HG03025 (cell line): ENCODE measurements at regions not wholly inside any gene's neighbourhood (a gene's known extent, or its start where the extent isn't known, plus 50 kb on each side); places are given as distances from the start of the nearest gene placed in this dataset.

Experiments
- ATAC-seq: cut with Tn5 transposase; IDR thresholded peaks from one replicate; pipeline ENCODE4 v1.9.1; 2021; ENCODE audit warnings: mild to moderate bottlenecking, moderate library complexity; ENCODE audit not compliant: unreplicated experiment, low FRiP score

DNA sequence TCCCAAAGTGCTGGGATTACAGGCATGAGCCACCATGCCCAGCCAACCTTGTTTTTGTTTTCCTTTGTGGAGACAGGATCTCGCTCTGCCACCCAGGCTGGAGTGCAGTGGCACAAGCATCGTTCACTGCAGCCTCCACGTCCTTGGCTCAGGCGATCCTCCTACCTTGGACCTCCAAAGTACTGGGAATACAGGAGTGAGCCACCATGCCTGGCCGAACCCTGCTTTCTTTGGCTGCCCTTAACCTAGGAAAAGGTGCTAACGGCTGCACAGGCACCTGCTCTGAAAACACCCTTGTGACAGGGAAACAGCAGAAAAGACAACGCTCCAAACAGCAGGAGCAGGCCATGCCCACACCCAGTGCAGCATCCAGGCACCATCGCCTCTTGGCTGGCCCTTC, 71.9 kb downstream of the OAT start:
- no peak for ATAC-seq

DNA sequence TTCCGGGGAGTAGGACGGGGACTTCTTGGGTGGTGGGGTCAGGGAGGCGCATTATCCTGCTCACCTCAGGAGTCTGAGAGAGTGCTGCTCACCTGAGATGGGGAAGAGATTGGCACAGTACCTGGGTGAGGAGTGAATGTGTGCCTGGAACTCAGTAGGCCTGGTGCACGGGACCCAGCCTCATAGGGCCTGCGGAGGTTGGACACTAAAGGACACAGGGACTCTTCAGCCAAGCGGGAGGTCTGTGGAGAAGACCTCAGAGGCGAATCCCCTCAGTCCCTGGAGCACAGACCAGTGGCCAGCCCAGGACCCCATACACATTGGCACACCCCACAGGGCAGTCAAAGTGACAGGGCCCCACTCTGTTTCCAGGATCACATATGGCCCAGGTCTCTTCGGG, 73.2 kb downstream of the OAT start:
- ATAC-seq: no peak

DNA sequence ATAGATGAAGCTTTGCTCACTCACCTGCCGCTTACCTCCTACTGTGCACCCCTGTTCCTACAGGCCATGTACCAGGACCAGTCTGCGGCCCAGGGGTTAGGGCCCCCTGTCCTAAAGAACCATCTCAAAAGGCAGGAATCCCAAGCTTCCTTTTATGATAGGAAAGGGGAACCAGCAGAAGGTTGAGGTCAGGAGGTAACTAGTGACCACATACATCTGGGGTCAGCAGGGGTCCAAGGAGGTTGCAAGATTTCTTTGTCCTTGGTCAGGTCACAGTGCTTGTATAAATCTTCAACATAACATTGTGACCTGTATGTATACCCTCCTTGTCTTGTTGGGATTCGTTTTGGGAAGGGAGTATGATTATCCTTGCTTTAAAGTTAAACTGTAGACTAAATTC, 73.8 kb downstream of the OAT start:
- no peak for ATAC-seq

DNA sequence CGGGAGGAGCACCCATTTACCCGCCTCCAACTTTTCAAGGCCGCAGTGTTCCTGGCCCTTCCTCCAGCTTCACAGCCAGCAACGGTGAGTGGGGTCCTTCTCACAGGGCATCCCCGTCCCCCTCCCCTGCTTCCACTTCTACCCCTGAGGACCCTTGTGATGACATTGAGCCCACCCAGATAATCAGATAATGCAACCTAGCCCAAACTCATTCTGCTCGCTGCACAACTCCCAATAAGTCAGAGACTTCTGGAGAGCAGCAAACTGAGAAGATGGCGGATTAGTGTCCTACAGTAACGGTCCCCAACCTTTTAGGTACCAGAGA, 74.5 kb downstream of the OAT start:
- ATAC-seq: no peak

DNA sequence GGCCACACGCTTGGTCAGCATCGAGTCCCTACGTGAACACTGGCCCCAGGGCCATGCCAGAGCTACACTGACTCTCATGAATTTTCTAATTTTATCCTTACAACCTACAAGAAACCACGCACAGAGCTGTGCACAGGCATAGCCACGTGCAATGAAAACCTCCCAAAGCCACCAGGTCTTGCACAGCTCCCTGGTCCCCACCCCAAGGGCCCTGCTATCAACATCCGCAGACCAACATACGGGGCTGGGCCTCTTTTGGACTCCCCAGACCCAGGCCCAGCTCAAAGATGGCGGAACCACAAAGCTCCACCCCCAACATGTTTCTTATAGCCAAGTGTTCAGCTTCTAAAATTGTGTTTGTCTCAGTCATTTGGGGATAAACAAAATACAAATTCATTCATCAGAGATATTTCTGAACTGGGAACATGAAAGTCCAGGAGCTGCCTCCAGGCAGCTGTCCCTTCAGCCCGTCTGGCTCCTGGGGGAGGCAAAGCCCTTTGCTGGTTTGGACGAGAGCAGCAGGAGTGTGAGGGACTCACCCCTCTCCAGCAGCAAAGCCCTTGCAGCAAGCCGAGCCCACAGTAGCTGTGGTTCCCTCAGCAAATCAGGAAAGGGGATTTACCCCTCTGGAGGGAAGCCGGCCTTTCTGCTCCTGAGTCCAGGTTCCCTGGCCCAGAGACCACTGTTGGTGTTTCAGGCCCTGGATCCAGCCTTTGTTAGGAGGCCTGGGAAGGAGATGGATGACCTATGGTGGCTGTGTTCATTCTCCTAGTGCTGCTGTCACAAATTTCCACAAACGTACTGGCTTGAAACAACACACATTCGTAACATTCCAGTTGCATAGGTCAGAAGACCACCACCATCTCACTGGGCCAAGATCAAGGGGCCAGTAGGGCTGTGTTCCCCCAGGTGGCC, 75.1 kb downstream of the OAT start:
- ATAC-seq: no peak

DNA sequence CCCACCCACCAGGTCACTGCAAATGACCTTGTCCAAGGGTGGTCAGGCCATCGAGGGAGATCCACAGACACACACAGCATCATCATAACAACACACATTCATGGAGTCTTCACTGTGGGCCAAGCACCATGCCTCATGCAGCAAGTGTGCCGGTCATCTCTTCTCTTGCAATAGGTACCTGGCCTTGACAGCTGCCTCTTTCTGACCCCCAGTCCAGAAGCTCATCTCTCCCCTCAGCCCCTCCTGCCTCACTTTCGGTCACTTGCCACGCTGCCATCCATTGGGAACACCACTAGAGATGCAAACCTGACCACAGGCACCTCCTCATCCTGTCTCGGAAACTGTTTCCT, 75.9 kb downstream of the OAT start:
- no peak for ATAC-seq

DNA sequence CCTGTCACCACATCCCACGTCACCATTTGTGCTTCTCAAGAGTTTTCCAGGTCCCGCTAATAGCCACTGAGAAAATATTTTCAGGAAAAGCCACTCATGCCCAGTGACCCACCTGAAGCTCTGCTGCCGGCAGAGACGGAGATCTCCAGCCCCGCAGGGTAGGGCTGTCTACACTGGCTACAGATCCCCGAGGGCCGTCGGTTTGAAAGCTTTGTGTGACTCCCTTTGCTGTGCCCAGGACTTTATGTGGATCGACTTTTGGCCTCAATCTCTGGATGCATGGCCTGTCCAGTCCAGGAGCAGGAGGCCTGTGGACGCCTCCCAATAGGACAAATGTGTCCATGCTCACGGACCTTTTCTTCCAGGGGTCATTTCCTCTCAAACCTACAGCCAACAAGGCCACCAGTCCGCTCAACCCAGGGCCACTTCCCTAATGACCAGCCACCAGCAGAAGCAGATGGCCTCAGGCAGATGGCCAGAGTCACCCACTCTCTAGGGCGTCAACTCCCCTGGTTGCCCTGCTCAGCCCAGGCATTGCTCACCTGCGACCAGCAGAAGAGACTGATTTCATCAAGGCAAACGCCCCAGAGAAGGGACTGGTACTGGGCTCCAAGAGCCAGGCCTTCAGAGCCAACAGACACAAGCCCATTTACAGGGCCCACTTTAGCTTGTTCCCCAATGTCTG, 76.4 kb downstream of the OAT start:
- ATAC-seq: no peak

DNA sequence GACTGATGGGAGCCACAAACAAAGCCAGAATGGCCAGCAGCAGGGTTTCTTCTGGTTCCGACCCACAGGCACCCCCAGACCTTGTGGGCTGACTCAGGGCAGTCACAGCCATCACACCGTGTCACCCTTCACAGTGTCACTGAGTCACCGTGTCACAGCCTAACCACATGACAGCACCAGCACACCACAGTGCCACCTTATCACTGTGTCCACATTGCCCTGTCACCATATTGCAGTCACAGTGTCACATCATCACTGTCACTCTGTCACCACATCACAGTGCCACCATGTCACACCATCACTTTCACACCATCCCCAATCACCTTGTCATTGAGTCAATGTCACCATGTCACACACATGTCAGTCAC, 77.0 kb downstream of the OAT start:
- ATAC-seq: no peak

DNA sequence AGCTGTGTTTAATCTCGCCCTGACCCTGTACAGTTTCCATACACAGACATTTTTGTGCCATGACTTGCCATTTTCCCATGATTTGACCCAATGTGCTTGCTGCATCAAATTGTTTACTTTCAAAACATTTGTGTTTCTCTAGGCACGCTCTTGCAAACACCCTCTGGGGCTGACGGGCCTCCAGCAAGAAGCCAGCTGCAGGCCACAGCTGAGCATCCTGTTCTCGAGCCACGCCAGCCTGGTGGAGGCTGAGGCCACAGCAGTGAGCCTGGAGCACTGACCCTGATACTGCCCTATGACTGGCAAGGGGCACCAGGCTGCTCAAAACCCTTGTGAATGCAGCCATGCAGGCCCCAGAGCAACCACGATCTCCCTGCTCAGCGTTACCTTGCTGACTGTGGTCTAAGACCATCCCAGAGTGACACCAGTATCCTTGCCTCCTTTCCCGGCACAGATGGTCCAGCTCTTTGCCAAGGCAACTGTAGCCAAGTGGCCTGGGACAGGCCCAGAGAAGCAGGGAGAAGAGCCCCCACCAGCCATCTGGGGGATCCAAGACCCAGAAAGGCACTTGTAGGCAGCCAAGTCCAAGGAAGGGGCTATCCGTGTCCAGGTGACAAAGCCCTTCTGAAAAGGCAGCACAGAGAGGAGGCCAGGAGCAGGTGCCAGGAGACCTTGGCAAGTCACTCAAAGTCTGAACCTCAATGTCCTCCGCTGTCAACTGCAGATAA, 78.5 kb downstream of the OAT start:
- ATAC-seq: no peak

DNA sequence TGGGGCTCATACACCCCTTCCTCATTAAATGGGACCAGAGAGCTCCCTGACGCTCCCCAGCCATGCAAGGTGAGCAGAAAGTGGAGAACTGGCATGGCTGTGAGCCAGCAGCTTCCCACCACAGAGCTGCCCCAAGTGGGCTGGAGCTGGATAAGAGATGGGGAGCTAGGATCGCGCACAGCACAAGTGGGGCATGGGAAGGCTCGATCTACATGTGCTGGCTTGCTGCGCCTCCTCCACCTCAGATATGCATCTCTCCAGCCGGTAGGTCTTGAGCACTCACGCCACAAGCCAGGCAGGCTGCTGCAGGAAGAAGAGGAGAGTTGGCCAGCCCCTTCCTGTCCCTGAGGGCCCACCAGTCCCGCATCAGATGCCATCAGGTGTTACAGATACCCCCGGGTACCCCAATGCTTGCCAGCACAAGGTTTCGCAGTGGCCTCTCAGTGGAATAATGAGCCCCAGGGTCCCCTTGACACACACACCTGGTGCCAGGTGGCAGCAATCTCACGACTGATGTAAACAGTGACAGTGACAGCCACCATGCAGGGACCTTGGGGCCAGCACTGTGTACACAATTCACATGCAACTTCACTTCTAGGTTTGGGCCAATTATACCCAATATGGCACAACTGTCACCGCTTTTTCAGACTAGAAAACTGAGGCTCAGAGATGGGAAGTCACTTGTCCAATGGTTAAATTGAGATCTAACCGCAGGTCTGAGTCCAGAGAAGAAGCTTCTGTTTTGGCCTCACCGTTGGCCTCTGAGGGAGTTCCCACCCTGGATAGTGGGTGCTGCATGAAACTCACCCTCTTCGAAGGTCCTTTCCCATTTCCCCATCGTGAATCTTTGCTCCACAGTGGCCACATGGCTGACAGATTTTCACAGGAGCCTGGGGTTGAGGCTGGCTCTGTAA, 79.3 kb downstream of the OAT start:
- ATAC-seq: no peak

DNA sequence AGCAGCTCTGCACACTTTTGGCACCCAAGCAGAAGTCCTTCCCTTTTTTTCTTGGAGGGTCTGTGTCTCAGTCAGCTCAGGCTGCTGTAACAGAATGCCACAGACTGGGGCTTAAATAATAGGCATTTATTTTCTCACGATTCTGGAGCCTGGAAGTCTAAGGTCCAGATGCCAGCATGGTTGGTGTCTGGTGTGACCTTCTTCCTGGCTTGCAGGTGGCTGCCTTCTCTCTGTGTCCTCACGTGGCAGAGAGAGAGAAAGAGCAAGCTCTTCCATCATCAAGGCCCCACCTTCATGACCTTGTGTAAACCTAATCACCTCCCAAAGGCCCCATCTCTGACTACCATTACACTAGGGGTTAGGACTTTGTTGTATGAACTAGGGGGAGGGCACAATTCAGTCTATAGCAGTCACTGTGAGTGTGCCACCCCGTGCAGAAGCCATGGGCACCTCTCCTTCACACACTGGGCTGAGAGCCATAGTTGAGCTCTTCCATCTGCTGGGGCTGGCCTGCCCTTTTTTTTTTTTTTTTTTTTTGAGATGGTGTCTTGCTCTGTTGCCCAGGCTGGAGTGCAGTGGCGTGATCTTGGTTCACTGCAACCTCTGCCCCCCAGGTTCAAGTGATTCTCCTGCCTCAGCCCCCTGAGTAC, 80.3 kb downstream of the OAT start:
- ATAC-seq: no peak

DNA sequence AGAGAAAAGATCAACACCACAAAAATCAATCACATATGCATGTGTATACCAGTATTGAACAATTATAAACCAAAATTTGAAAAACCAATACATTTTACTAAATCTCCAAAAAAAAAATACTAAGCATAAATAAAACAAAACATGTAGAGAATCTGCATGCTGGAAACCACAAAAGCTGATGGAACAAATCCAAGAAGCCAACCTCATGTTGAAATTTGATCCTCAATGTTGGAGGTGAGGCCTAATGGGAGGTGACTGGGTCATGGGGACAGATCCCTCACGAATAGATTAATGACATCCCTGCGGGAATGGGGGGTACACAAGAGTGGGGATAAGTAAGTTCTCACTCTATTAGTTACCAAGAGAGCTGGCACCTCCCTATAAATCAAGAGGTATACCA, 82.5 kb downstream of the OAT start:
- no peak for ATAC-seq

DNA sequence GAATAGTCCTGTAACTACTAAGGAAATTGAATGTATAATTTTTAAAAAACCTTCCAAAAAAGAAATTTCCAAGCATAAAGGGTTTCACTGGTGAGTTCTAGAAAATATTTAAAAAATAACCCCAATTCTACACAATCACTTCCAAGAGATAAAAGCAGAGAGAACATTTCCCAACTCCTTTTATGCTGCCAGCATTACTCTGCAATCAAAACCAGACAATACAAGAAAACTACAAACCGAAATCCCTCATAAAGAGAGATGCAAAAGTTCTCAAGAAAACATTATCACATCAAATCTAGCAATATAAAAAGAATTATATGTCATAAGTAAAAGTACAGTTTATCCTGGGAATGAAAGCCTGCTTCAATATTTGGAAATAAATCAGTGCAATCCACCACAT, 84.8 kb downstream of the OAT start:
- no peak for ATAC-seq

DNA sequence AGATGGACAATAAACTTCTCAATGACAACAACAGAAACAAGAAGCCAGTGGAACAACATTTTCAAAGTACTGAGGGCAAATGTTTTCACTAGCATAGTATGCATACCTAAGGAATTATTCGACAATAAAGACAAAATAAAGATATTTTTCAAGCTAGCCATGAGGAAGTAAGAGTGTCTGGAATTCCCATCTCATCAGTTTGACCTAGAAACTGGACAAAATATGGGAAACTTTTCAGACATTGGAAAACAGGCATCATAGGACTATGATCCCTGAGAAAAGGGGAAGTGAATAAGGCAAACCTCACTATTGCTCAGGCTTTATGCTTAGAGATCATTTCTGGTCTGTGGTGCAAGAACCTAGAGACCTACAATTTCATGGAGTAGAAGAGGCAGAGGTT, 86.3 kb downstream of the OAT start:
- ATAC-seq: no peak

DNA sequence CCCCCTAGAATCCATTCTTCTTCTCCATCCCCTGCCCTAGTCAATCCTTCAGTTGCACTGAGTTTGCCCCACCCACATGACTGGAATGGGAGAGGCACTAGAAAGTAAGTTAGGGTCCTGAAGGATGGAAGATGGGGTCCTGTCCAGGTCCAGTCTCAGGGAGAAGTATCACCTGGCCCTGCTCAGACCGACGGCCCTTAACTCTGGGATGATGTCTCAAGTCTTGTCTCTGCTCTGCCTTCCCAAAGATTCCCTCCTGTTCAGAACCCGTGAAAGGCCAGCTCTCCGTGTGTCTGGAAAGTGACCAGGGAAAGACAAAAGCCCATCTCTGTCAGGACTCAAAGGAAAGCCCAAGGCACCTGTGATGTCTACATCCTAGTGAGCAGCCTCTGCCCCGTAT, 88.8 kb downstream of the OAT start:
- ATAC-seq: no peak

DNA sequence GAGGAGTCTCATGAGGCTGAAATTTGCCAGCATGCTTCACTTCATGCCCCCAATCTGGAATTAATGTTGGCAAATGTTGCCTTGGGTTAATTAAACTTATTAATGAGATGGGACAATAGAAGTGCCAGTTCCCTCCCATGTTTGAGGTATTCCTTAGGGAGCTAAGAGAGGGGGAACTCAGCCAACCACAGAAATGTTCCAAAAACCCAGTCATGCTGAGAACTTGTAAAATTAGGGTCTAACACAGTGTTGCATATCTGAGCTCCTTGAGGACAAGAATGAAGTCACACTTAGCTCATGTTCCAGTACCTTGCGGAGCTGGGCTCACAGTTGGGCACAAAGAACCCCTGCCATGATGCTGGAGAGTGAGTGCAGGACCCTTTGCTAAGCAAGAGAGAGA, 89.4 kb downstream of the OAT start:
- no peak for ATAC-seq

DNA sequence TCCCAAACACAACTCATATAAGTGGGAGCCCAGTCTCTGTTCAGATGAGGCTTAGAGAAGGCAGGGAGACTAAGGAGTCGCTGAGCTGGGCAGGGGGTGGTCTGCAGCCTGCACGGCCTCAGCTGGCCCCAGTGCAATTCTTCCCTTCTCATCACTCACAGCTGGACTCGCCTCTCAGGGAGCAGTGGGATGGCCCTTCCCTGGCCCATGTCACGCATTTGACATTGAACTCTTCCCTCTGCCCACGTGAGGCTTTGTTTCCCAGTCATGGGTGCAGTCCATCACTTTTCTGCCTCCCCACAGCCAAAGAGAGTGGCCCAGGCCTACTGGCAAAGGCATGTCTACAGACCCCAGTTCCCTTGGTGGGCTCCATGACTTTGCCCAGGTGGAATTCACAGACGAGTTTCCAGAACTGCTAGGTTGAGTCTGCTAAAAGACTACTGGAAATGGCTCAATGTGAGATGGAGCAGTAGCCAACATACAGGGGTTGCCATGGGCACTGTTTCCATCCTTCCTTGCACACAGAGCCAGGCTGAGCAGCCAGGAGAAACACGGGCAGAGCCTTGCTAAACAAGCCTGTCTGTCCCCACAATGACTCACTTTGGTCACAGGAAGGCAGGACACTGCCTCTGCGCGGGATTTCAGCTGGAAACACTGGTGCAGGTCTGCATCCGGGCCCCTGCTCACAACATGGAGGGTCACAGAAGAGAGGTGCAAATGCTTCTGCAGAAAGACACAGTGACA, 90.1 kb downstream of the OAT start:
- no peak for ATAC-seq

DNA sequence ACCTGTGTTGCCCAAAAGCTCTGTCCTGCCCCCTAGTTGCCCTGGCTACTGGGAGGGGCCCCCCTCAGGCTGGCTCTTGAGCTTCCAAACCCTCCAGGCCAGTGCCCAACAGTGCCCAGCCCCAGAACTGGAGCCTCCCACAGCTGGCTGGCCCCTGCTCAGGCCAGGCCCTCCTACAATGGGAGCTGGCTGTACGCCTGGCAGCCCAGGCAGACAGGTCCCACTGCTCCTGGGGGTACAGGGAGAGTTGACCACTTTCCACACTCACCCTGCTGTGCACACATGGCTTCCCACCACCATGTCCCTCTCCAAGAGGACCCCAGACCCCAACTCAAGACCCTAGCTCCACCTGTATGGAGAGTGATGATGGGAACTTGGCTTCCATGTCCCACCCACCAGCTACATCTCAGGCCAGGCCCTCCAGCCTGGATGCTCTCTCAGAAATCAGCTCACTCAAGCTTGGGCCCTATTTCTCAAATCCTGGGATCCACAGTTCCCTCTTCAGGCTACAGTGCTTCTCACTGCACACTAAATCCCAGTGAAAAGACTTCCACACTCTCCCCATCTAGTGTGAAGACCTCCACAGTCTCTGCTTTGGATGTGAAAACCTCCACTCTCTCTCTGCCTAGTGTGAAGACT, 92.6 kb downstream of the OAT start:
- no peak for ATAC-seq

DNA sequence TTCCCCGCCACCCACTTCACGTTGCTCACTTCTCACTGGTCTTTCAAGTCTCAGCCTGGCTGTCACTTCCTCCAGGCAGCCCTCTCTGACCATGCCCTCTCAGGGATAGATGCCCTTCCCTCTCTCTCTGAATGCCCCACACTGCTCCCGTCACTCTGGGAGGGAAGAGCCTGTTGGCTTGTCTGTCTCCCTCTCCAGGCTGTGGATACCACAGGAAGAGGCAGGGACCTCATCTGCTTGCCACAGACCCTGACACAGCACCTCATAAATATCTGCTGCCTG, 93.1 kb downstream of the OAT start:
- ATAC-seq: no peak
